ENCODE measurements at regions not wholly inside any gene's neighbourhood (a gene's known extent, or its start where the extent isn't known, plus 50 kb on each side); places are given as distances from the start of the nearest gene placed in this dataset.
A peak's percentile ranks its signal among the peaks of the same experiment; 100 is the strongest.

DNA sequence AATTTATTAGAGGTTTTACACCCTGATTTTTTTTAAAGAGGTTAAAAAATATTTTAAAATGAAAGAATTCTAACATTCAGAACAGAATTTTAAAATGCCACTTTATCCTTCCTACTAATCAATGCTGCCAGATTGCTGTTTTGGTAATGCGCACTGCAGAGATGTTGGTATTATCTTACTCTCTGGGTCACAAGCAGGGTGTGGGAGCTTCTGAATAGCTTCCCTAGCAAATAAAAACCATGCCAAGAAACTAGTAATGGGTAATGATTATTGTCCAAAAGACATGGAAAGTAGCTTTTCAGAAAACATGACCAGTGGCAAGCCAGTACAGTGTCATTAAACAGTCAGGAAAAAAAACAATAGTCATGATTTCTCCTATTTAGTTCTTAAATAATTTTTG is 205.4 kb downstream of the TPBG start:
- DNase-seq = no peak
- in situ Hi-C loops (cut with MboI; ENCODE audit: low pct_unique_long_range_greater_than_20kb, low sequenced_read_pairs) = no loop called here

DNA sequence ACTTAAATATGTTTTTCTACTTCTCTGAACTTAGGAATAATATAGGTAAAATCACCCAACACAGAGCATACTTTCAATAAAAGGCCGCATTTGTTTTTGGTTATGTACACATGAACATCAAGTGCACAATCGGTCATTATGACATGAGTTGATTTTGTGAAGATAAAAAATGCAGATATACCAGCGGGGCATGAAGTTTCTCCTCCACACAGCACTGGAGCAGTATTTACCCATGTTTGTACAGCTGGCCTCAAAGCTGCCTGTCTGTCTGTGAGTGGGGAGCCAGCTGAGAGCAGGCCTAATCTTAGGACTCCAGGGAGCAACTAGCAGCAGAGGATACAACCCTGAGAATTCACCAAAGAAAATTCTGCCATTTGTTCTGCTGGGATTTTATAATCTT is 206.5 kb downstream of the TPBG start:
- no peak for DNase-seq
- in situ Hi-C loops (cut with MboI; ENCODE audit: low pct_unique_long_range_greater_than_20kb, low sequenced_read_pairs) = no loop called here

DNA sequence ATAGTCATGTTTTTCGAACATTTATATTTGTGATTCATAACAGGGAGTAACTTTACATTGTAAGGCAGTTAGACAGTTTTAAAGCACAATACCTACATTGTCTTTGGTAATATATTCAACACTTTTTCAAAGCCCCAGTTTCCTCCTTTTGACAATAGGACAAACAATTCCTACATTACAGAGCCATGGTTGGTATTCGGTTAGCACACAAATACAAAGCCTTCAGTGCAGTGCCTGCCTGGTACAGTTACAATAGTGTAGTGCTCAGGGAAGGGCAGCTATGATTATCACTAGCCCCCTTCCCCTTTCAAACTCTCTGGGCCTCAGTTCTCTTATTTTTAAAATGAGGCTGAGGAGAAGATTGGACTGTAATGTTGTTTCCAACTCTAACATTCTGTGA is 207.8 kb downstream of the TPBG start:
- DNase-seq = no peak
- in situ Hi-C loops (cut with MboI; ENCODE audit: low pct_unique_long_range_greater_than_20kb, low sequenced_read_pairs) = no loop called here

DNA sequence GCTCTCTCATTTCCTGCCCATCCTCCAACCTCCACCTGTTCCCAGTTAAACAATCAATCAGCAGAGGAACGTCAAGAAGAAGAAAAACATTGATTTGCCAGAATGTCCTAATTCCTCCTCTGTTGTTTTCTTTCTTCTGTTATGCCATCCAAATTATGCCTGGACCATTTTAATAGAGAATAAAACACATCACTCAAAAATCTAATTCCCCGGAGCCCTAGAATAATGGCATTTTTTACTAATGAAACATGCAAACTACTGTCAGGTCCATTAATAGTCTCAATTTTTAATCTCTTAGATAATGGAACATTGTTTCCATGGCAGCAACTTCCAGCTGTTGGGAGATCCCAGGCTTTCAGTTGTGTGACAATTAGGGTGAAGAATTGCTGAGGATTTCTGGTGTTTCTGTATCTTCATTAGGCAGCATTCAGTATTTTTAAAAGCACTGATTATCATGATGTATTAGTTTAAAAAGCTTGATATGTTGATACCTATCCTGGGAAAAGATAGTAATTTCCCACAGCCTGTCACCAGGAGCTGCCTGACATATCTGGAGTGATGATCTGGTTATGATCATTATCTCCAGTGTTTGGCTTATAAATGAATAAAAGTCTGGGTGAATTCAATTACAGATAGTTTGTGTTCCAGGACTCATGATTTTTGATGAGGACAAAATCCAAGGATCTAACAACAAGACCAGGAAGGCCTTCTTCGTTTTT is 209.8 kb downstream of the TPBG start:
- no peak for DNase-seq
- in situ Hi-C loops (cut with MboI; ENCODE audit: low pct_unique_long_range_greater_than_20kb, low sequenced_read_pairs) = no loop called here

DNA sequence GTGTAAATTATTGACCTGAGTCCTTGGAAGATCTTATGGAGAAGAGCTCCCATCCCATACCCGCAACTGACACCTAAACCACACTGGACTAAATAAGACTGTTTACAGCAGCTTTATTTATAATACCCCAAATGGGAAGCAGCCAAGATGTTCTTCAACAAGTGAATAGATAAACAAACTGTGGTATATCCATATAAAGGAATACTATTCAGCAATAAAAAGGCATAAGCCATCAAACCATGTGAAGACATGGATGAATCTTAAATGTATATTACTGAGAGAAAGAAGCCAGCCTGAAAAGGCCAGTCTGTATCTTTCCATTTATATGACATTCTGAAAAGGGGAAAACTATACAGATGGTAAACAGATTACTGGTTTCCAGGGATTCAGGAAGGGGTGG is 212.7 kb downstream of the TPBG start:
- in situ Hi-C loops (cut with MboI; ENCODE audit: low pct_unique_long_range_greater_than_20kb, low sequenced_read_pairs) = no loop called here
- DNase-seq = no peak

DNA sequence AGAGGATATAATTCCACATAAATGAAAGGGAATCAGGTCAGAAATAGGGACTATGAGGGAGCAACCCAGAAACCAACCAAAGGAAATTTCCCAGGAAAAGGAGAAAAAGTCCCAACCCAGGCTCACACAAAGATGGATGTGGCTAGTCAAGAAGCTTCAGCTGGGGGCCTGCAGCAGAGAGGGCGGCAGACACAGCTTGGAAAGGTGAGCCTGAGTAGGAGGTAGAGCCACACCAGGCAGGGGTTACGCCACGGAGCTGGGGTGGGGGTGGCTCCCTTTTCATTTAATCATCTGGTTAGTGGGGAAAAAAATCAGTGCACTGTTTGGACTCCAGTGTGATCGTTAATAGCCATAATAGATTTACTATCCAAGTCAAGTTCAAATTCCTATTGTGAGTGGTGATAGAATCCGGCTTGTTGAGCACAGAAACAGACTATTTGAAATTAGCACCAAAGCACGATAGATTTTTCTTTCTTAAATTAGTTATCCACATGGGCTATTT is 220.6 kb downstream of the TPBG start:
- in situ Hi-C loops (cut with MboI; ENCODE audit: low pct_unique_long_range_greater_than_20kb, low sequenced_read_pairs) = no loop called here
- no peak for DNase-seq

DNA sequence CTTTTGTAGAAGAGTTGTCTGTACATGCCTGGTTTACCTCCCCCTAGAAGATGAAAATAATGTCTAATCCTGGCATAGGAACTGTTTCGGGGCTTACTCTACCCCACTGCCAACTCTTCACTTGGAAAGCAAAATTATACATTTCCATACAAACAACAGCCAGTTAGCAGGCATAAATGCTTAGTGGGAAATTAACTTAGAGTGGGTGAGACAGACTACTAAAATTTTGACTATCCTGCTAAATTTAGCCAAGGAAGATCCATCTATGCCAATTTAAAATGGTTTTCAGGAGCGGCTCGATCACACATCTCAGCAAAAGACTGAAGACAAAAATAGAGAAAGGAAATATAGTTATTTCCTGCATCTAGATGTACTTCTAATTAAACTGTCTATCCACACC is 221.2 kb downstream of the TPBG start:
- DNase-seq = no peak
- in situ Hi-C loops (cut with MboI; ENCODE audit: low pct_unique_long_range_greater_than_20kb, low sequenced_read_pairs) = no loop called here

DNA sequence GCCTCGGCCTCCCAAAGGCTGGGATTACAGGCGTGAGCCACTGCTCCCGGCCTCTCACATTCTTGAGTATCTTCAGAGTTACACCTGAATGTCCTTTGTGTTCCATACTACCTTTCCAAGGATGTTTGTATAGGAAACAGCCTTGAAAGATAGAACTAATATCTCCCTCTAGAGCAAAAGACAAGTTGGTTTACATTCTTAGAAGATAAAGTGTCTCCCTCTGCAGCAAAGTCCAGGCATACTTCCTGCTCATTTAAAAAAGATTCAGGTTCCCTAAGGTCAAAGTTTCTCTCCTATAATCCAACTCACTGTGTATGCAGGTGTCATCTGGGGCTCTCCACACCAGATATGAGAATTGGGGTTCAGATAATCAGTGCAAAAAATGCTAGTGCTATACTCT is 224.4 kb downstream of the TPBG start:
- no peak for DNase-seq
- in situ Hi-C loops (cut with MboI; ENCODE audit: low pct_unique_long_range_greater_than_20kb, low sequenced_read_pairs) = no loop called here

DNA sequence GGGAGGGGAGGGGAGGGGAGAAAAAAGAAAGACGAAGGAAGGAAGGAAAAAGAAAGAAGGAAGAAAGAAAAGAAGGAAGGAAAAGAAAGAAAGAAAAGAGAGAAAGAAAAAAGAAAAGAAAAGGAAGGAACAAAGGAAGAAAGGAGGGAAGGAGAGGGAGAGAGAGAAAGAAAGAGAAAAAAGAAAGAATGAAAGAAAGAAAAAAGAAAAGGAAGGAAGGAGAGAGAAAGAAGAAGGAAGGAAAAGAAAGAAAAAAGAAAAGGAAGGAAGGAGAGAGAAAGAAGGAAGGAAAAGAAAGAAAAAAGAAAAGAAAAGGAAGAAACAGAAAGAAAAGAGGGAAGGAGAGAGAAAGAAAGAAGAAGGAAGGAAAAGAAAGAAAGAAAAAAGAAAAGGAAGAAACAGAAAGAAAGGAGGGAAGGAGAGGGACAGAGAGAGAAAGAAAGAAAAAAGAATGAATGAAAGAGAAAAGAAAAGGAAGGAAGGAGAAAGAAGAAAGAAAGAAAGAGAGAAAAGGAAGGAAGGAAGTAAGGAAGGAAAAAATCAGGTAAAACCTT is 225.3 kb downstream of the TPBG start:
- no peak for DNase-seq
- in situ Hi-C loops (cut with MboI; ENCODE audit: low pct_unique_long_range_greater_than_20kb, low sequenced_read_pairs) = no loop called here

DNA sequence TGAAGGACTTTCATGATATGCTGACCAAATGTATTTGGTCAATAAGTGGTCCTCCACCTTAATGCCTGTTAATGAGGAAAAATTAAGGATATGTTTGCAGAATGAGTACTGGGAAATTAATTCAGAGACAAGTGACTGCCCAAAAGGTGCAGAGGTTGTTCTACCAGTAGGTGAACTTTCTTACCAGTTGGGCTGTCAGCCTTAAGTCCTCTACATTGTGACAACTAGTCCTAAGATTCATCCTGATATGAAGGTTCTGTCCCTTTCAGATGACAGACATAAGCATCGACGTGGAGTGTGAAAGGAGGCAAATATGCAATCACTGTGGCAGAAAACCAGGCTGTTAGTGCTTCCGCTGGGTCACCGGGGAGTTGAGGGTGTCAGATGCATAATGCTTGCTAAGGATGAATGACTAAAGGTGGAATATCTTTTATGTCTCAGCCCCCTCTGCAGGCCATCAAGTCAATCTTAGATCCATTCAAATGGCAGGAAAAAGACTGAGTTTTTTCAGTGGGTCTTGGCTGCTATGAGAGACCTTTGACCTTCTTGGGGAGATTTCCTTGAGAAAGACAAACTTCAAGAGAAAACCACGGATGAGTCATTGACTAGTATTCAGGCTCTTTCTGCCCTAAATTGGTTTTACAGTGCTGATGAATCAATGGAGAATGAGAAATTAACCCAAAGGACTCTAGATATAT is 226.0 kb downstream of the TPBG start:
- in situ Hi-C loops (cut with MboI; ENCODE audit: low pct_unique_long_range_greater_than_20kb, low sequenced_read_pairs) = no loop called here
- peak; percentile 26 for DNase-seq

DNA sequence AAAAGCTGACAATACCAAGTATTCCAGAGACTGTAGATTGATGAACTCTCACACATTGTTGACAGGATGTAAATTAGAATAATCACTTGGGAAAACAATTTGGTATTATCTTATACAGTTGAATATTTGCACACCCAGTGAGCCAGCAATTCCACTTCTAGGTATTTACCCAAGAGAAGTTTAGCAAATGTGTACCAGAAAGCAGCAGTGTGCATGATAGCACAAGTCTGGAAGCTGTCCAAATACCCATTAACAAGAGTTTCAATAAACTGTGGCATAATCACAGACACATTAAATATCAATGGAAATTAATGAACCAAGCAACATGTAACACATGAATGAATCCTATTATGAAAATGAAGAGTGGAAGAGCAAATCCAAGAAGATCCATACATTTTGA is 233.6 kb downstream of the TPBG start:
- in situ Hi-C loops (cut with MboI; ENCODE audit: low pct_unique_long_range_greater_than_20kb, low sequenced_read_pairs) = no loop called here
- DNase-seq = no peak

DNA sequence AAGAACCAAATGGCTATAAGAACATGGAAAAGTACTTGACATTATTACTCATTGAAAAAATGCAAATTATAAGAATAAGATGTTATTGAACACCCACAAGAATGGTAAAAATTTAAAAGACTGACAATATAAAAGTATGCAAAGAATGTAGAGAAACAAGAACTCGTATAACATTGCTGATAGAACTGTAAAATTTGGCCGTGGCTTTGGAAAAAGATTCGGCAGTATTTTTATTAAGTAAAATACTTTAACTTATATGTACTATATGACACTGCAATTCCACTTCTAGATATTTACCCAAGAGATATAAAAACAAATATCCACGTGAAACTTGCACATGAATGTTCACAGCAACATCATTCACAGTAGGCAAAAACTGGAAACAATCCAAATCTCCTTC is 239.2 kb downstream of the TPBG start:
- no peak for DNase-seq
- in situ Hi-C loops (cut with MboI; ENCODE audit: low pct_unique_long_range_greater_than_20kb, low sequenced_read_pairs) = no loop called here

DNA sequence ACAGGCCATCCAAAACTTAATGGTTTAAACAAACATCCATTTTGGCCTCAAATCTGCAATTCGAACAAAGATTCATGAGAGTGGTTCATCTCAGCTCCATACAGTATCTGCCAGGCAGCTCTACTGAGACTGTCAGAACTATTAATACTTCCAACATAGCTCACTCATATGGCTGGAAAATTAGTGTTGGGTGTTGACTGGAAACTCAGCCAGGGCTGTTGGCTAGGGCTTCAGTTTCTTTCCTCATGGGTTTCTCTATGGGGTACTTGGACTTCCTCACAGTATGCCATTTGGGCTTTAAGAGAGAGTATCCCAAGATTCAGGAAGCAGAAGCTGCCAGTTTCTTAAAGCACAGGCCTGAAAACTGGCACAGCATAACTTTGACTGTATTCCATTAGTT is 240.3 kb downstream of the TPBG start:
- DNase-seq = no peak
- in situ Hi-C loops (cut with MboI; ENCODE audit: low pct_unique_long_range_greater_than_20kb, low sequenced_read_pairs) = no loop called here

DNA sequence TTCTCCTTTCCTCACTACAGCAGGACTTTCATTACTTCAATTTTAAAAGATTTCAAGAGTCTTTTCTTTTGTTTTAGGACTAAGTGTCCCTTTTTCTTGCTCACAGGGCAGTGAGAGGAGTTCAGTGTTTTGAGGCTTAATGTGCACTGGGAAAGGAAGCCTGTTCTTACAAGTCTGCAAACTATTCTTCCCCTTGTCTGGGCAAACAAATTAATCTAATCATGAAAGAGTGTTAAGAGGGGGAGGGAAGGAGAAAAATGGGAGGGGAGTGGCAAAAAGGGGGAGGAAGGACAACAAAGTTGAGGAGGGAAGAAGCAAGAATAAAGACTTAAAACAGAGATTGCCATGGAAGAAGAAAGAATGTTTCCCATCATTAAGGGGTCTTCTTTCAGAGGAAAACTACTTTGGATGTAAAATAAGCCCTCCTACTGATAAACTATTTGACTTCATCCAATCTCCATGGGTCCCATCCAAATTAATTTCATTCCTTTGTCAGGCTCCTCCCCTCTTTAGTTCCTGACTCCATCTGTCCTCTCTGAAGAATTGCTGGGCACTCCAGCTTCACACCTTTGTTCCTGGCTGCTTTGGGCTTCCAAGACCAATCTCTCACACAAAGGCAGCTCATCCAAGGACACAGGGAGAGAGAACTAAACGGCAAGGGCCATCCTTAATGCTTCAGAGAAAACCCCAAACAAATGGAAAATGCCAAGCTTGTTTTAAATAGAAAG is 244.5 kb downstream of the TPBG start:
- DNase-seq = no peak
- in situ Hi-C loops (cut with MboI; ENCODE audit: low pct_unique_long_range_greater_than_20kb, low sequenced_read_pairs) = no loop called here

DNA sequence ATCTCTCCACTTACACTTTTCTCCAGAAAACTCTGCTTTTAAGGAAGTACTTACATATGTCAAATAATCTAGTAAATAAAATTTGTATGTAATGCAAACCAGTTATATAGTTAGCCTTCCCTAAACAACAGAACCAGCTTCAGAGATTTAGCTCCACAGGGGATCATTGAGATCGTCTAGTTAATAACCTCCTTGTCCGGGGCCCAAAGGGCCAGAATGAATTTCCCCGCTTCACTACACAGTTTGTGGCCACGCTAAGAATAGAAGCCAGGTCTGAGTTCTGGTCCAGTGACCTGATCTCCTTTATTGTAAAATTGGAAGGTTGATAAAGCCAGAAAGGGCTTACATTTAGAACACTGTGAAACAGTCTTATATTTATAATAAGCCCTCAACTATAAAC is 245.2 kb downstream of the TPBG start:
- no peak for DNase-seq
- in situ Hi-C loops (cut with MboI; ENCODE audit: low pct_unique_long_range_greater_than_20kb, low sequenced_read_pairs) = no loop called here

DNA sequence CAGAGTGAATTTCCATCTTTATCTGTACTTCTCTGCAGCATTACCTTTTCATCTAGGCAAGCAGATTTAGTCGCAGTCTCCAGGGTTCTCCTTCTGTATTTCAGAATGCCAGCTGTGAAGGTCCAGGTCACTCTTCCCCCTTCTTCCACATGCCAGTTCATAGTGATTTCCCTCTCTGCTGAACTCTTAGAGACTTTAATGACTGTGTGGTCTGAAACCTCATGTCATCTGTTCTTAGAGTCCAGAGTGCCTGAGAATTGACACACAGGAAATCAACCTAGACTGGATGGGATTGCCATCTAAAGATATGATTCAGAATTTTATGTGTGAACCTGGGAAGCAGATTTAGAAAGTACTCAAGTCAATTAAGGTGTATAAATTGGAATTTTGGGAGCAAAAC is 248.1 kb downstream of the TPBG start:
- no peak for DNase-seq
- in situ Hi-C loops (cut with MboI; ENCODE audit: low pct_unique_long_range_greater_than_20kb, low sequenced_read_pairs) = no loop called here

DNA sequence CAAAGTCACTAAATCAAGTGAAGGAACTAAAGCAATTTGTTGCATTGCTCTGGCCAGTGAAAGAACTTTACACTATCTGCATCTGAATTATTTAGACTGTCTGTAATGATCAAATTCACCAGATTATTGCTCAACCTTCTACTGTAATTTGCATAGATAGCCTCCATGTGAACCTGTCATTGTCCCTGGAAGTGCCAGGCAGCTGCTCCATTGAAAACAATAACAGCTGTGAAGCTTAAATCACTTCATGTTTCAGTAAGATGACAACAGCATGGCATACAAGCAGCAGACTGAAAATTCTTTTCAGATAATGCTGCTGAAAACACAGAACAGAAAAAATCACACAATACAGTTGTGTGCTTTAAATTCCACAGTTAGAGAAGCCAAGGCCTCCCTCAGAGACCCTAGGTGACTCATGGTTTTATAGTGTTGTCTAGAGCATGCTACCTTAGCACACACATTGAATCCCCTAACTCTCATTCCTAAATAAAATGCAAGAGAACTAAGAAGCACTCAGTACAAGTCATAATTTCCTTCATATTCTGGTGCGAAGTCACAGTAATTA is 248.9 kb downstream of the TPBG start:
- in situ Hi-C loops (cut with MboI; ENCODE audit: low pct_unique_long_range_greater_than_20kb, low sequenced_read_pairs) = no loop called here
- no peak for DNase-seq

DNA sequence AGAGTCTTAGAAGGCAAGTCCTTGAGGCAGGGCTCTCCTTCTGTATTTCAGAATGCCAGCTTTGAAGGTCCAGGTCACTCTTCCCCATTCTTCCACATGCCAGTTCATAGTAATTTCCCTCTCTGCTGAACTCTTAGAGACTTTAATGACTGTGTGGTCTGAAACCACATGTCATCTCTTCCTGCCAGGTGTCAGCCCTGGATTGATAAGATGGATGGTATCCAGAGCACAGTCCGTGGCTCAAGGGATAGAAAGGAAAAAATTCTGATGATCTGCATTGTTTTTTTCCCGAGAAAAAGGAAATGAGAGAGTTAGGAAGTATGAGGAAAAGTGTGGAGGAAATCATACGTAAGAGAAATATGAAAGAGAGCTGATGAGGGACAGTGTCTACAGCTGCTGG is 250.9 kb downstream of the TPBG start:
- DNase-seq = peak; percentile 19
- in situ Hi-C loops (cut with MboI; ENCODE audit: low pct_unique_long_range_greater_than_20kb, low sequenced_read_pairs) = no loop called here

DNA sequence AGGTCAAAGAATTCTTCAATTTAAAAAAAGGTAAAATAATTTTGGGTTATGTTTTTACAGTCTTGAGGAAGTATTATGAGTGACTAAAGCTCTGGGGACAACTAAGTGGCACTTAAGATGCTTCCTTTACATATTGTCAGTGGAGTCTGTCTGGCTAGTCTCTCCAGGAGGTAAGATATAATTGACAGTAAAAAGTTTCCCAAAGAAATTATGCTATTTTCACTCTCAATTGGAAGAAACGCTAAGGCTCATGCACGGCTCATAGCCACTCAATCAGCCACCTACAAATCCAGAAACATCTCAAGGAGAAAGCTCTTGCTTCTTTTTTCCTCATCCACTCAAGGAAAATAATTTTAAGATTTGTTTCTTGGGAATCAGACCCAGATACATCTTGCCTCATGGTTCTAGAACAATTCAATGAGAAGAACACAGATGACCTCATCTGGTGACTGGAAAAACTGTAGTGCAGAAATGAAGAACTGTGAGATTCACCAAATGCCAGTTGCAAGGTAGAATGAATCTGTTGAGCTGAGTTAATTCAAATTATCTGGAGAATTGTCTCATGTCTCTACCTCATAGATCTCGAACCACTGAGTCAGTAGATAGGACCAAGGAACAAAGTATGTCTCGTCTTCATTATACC is 252.9 kb downstream of the TPBG start:
- no peak for DNase-seq
- in situ Hi-C loops (cut with MboI; ENCODE audit: low pct_unique_long_range_greater_than_20kb, low sequenced_read_pairs) = no loop called here

Measured in KBM-7 (cell line).